ACC112 (cell line): ENCODE measurements at regions not wholly inside any gene's neighbourhood (a gene's known extent, or its start where the extent isn't known, plus 50 kb on each side); places are given as distances from the start of the nearest gene placed in this dataset.
"Not testable (repeated sequence)": the region's sequence is repeated elsewhere in the genome, so short reads cannot be mapped to it uniquely, and the experiment has no call there.

Source experiments
- H2AFZ ChIP-seq: fragments of 200-600 bp; sonication (generic); one replicate; pipeline ENCODE4 v1.6.0; 2017; ENCODE audit warnings: antibody characterized with exemption, low read length; ENCODE audit not compliant: unreplicated experiment
- H3K27ac ChIP-seq: fragments of 200-600 bp; sonication (generic); 2 replicates; pipeline ENCODE4 v1.5.1; 2014; ENCODE audit warnings: low read depth, mild to moderate bottlenecking, antibody characterized with exemption, low read length, moderate library complexity
- H3K27me3 ChIP-seq: fragments of 200-600 bp; sonication (generic); 2 replicates; pipeline ENCODE4 v1.6.1; 2014; ENCODE audit warnings: mild to moderate bottlenecking, antibody characterized with exemption, low read length, moderate library complexity, mixed read lengths; ENCODE audit not compliant: insufficient read depth
- H3K36me3 ChIP-seq: fragments of 200-600 bp; sonication (generic); 2 replicates; pipeline ENCODE4 v1.6.1; 2016; ENCODE audit warnings: mild to moderate bottlenecking, antibody characterized with exemption, low read length, moderate library complexity, mixed read lengths; ENCODE audit not compliant: insufficient read depth
- H3K4me1 ChIP-seq: fragments of 200-600 bp; sonication (generic); one replicate; pipeline ENCODE4 v1.6.1; 2016; ENCODE audit warnings: low read length, mixed read lengths; ENCODE audit not compliant: insufficient read depth, unreplicated experiment, control insufficient read depth
- H3K4me3 ChIP-seq: fragments of 200-600 bp; sonication (generic); 2 replicates; pipeline ENCODE4 v1.5.1; 2014; ENCODE audit warnings: mild to moderate bottlenecking, low read depth, low read length
- H3K79me2 ChIP-seq: fragments of 200-600 bp; sonication (generic); one replicate; pipeline ENCODE4 v1.6.0; 2016; ENCODE audit warnings: low read length; ENCODE audit not compliant: control insufficient read depth, unreplicated experiment, insufficient read depth

- no peaks in the 10 kb centered on the region for H3K79me2 ChIP-seq
- no peak overlapping the region for H3K4me3 ChIP-seq
- H3K27ac ChIP-seq, result peak overlapping the region; percentile 85
- H3K4me1 ChIP-seq, result peaks cover 37% of the 10 kb centered on the region
- no peak overlapping the region for H2AFZ ChIP-seq
- H3K36me3 ChIP-seq, result peaks cover 1% of the 10 kb centered on the region; the same call in 1 of the 2 replicates
- no peaks in the 10 kb centered on the region for H3K27me3 ChIP-seq
These were observed 57.1 kb upstream of the KMT2E start for GRCh38 chr7:104956753-104957450.

DNA sequence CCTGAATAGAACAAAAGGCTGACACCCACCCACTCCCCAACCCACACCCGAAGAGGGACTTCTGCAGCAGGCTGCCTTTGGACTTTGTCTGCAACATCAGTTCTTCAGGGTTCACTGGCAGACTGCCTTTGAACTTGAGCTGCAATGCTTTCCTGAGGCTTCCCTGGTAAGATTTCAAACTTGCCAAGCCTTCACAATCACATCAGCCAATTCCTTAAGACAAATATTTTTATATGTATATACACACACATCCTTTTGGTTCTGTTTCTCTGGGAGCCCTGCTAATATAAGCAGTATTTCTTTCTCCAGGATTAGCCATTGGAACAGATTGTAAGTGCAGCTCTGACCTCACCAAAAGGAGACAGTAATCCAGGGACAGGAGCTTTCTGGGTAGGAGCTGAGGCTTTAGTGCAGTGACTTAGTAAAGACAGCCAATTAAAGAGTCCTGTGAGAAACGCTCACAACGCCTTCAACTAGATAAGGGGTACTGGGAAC, 55.6 kb upstream of the KMT2E start:
- no peaks in the 10 kb centered on the region for H3K36me3 ChIP-seq
- H3K27me3 ChIP-seq, result no peaks in the 10 kb centered on the region
- no peak overlapping the region for H3K4me3 ChIP-seq
- no peaks in the 10 kb centered on the region for H3K79me2 ChIP-seq
- no peak overlapping the region for H2AFZ ChIP-seq
- H3K27ac ChIP-seq, result peak overlapping the region; percentile 27; the same call in 1 of the 2 replicates
- peaks cover 47% of the 10 kb centered on the region for H3K4me1 ChIP-seq

- H3K4me3 ChIP-seq, H2AFZ ChIP-seq, H3K79me2 ChIP-seq, H3K27ac ChIP-seq, H3K27me3 ChIP-seq, H3K36me3 ChIP-seq: not testable (repeated sequence)
- peaks cover 54% of the 10 kb centered on the region for H3K4me1 ChIP-seq
These were observed 54.5 kb upstream of the KMT2E start for GRCh38 chr7:104959483-104959882.

GRCh38 chr7:104960741-104961448, 53.1 kb upstream of the KMT2E start:
- Histone ChIP-seq H3K4me3 (no peak overlapping the region), H3K79me2 (no peaks in the 10 kb centered on the region), H2AFZ (no peak overlapping the region), H3K36me3 (no peaks in the 10 kb centered on the region), H3K27ac (peak overlapping the region; percentile 77), H3K27me3 (no peaks in the 10 kb centered on the region), H3K4me1 (peaks cover 56% of the 10 kb centered on the region)

DNA sequence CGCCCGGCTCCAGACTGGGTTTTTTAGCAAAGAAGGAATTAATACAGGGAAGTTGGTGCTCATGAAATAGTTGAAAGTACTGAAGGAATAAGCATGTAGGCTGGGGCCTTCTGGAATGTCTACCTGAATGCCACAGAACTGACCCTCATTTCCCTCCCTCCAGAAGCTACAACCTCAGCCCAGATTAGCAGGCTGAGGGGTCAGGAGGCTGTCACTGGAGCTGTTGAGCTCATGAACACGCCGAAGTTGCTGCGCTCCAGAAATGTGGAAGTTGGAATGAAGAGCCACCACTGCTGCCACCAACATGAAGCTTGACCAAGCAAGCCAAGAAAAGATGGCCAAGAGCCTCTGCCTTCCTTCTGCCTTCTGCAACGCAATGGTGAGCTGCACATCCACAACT, 52.2 kb upstream of the KMT2E start:
- H3K27ac ChIP-seq, result peak overlapping the region; percentile 77; the same call in 1 of the 2 replicates
- H3K79me2 ChIP-seq, result no peaks in the 10 kb centered on the region
- no peaks in the 10 kb centered on the region for H3K36me3 ChIP-seq
- no peaks in the 10 kb centered on the region for H3K27me3 ChIP-seq
- H3K4me3 ChIP-seq, result no peak overlapping the region
- H2AFZ ChIP-seq, result no peak overlapping the region
- H3K4me1 ChIP-seq, result peaks cover 50% of the 10 kb centered on the region

DNA sequence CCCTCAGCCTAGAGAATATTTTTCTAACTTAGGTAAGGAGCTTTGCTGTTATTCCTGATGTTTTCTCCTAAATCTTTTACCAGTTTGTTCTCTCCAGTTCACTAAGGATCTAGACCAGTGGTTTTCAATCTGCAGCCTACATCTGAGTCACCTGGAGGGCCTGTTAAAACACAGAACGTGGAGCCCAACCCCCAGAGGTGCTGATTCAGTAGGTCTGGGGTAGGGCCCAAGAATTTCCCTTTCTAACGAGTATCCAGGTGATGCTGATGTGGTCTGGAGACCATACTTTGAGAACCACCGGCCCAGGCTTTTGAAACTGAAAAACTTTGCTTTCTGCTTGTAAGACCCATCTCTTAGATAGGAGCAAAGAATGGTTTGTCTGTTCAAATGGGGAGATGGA, 51.2 kb upstream of the KMT2E start:
- H3K79me2 ChIP-seq, result no peaks in the 10 kb centered on the region
- peaks cover 51% of the 10 kb centered on the region for H3K4me1 ChIP-seq
- no peaks in the 10 kb centered on the region for H3K27me3 ChIP-seq
- H3K27ac ChIP-seq, result peak overlapping the region; percentile 63; the same call in 1 of the 2 replicates
- H3K4me3 ChIP-seq, result no peak overlapping the region
- H3K36me3 ChIP-seq, result no peaks in the 10 kb centered on the region
- no peak overlapping the region for H2AFZ ChIP-seq

DNA sequence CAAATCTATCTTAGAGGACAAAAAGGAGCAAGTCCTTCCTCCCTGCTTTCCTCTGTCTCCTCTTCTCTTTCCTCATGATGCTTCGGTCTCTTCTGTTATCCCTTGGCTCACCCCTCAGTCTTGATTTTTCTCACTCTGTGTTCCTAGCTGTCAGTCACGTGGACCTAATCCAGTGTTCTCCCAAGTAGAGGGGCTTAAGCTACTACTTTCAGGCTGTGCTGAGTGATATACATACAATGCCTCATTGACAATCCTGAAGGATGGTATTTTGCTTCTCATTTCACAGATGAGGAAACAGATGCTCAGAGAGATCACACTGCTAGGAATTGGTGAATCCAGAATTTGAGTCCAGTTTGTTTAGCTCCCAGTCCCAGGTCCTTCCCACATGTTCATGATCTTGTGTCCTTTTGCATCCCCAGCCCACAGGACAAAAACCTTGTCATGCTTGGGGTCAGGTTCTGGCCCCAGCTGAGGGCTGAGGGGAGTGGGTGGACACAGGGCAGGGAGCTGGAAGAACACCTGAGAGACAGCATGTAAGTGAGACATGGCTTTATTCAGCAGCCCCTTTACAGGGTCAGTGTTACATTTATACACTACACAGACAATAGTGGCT, 50.5 kb upstream of the KMT2E start:
- Histone ChIP-seq H3K27me3 (no peaks in the 10 kb centered on the region), H3K27ac (peak overlapping the region; percentile 63), H3K4me1 (peaks cover 58% of the 10 kb centered on the region), H3K79me2 (no peaks in the 10 kb centered on the region), H3K36me3 (no peaks in the 10 kb centered on the region), H2AFZ (no peak overlapping the region), H3K4me3 (no peak overlapping the region)

DNA sequence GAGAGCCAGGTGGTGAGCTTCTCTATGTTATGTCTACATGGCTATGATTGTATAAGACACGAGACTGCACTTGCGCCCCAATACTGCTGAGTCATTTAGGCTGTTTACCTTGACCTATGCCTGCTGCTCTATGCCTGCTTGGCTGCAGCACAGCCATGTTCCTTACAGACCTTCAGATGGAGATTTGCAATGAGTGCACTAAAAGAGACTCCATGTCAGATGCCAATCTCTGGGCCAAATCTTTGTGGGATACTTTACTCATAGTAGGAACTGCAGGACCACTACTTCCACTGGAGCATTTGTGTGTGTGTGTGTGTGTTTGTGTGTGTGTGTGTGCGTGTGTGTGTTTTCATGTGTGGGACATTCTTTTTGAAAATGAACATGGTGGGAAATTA, 50.0 kb upstream of the KMT2E start:
- Histone ChIP-seq H3K4me3 (no peak overlapping the region), H3K27ac (peak overlapping the region; percentile 63), H3K4me1 (peaks cover 60% of the 10 kb centered on the region), H3K27me3 (no peaks in the 10 kb centered on the region), H3K79me2 (no peaks in the 10 kb centered on the region), H3K36me3 (no peaks in the 10 kb centered on the region), H2AFZ (no peak overlapping the region)
